Kidney (tissue), 13 donors: ENCODE measurements at regions not wholly inside any gene's neighbourhood (a gene's known extent, or its start where the extent isn't known, plus 50 kb on each side); places are given as distances from the start of the nearest gene placed in this dataset.
A peak's percentile ranks its signal among the peaks of the same experiment; 100 is the strongest.

ENCODE experiments used
- DNase-seq, 5 donors: peaks; one replicate each; pipeline ENCODE4 v3.0.0-alpha.2; 2013 to 2020
- FAIRE-seq: peaks from 2 replicates; lab custom pipeline; 2012; peaks lifted over from hg19 to GRCh38; lab: Jason Lieb, UNC
- H3K27ac ChIP-seq, 2 donors: one replicate each; pipeline ENCODE4 v1.7.0; 2013; ENCODE audit warnings: low read depth in 2 of 2, low read length in 2 of 2, inconsistent platforms in 1 of 2
- H3K27me3 ChIP-seq: one replicate; pipeline ENCODE4 v1.7.1; 2013; ENCODE audit warnings: low read length, inconsistent platforms; ENCODE audit not compliant: control insufficient read depth, insufficient read depth
- H3K36me3 ChIP-seq, 3 donors: one replicate each; pipeline versions ENCODE4 v1.7.0 to v1.7.1; 2013; ENCODE audit warnings: low read length in 3 of 3, control low read depth in 1 of 3, inconsistent platforms in 1 of 3; ENCODE audit not compliant: insufficient read depth in 3 of 3, control insufficient read depth in 2 of 3
- H3K4me1 ChIP-seq, 3 donors: one replicate each; pipeline versions ENCODE4 v1.7.0 to v1.7.1; 2013; ENCODE audit warnings: low read length in 3 of 3, inconsistent platforms in 1 of 3, low read depth in 1 of 3; ENCODE audit not compliant: control insufficient read depth in 2 of 3, insufficient read depth in 2 of 3
- H3K4me3 ChIP-seq, 3 donors: one replicate each; pipeline versions ENCODE4 v1.7.0 to v1.8.1; 2013; ENCODE audit warnings: low read length in 3 of 3, control low read depth in 1 of 3, inconsistent platforms in 1 of 3
- H3K9ac ChIP-seq, 3 donors: one replicate each; pipeline versions ENCODE4 v1.7.0 to v1.7.1; 2013; ENCODE audit warnings: low read length in 3 of 3, control low read depth in 1 of 3, inconsistent platforms in 1 of 3
- H3K9me3 ChIP-seq, 3 donors: one replicate each; pipeline versions ENCODE4 v1.7.0 to v1.7.1; 2013; ENCODE audit warnings: low read length in 3 of 3, control low read depth in 1 of 3, inconsistent platforms in 1 of 3; ENCODE audit not compliant: control insufficient read depth in 2 of 3, insufficient read depth in 1 of 3
- CTCF ChIP-seq: IDR thresholded peaks from 3 replicates; pipeline ENCODE4 v1.5.1; 2012; ENCODE audit warnings: mild to moderate bottlenecking, moderate library complexity, borderline replicate concordance; ENCODE audit not compliant: insufficient read depth; ENCODE audit errors: extremely low read depth
- intact Hi-C: fragments of 100-400 bp; cut with DNase I; formaldehyde crosslinking; loops from one replicate; pipeline ENCODE4 v1.11.1; 2022
- donor health status: control.
- donor health status: control.
- donor health status: control.
- donor health status: control.
- donor health status: control.
- donor health status: DM: yes; HTN: yes; CAD: no.
- donor health status: Normal renal cell carcinoma (clear cell type).

- intact Hi-C loops: no loop called here
- Histone ChIP-seq H3K9me3 (no peaks in the 10 kb centered on the region), H3K4me1 (no peaks in the 10 kb centered on the region), H3K9ac (no peak overlapping the region), H3K27me3 (no peaks in the 10 kb centered on the region), H3K4me3 (no peak overlapping the region), H3K27ac (no peak overlapping the region), H3K36me3 (no peaks in the 10 kb centered on the region)
- no peak for DNase-seq
- no peak for TF ChIP-seq CTCF
- no peak for FAIRE-seq
Measured at GRCh38 chr11:121727942-121728341, 275.2 kb upstream of the SORL1-AS1 start.

- no peak for FAIRE-seq
Measured at GRCh38 chr11:121723246-121723741, 270.5 kb upstream of the SORL1-AS1 start.

GRCh38 chr11:121722431-121723245, 269.9 kb upstream of the SORL1-AS1 start:
- no peaks in the 10 kb centered on the region for H3K4me1 ChIP-seq
- FAIRE-seq (no peak), DNase-seq (peak; percentile 89 to 96 (median 93))
- peak overlapping the region in 1 of 3 donors; percentile 65 for H3K9ac ChIP-seq
- H3K27me3 ChIP-seq: no peaks in the 10 kb centered on the region
- peak overlapping the region; percentile 26 to 50 (median 42) for H3K4me3 ChIP-seq
- intact Hi-C loops: no loop called here
- H3K27ac ChIP-seq: peak overlapping the region; percentile 46 to 56
- no peak for TF ChIP-seq CTCF
- H3K36me3 ChIP-seq: no peaks in the 10 kb centered on the region
- H3K9me3 ChIP-seq: no peaks in the 10 kb centered on the region

More at GRCh38 chr11:121723246-121723741, 270.5 kb upstream of the SORL1-AS1 start:
- TF ChIP-seq CTCF: no peak
- H3K4me1 ChIP-seq: no peaks in the 10 kb centered on the region
- H3K36me3 ChIP-seq: no peaks in the 10 kb centered on the region
- intact Hi-C loops: no loop called here
- H3K9ac ChIP-seq: no peak overlapping the region
- no peak overlapping the region for H3K27ac ChIP-seq
- H3K4me3 ChIP-seq: peak overlapping the region in 1 of 3 donors; percentile 50
- H3K9me3 ChIP-seq: no peaks in the 10 kb centered on the region
- peak in 4 of 5 donors; percentile 27 to 69 (median 59) for DNase-seq
- no peaks in the 10 kb centered on the region for H3K27me3 ChIP-seq
